CD4-positive, alpha-beta T cell treated with Interferon alpha-2 for 1 hour (primary cell): ENCODE measurements at regions not wholly inside any gene's neighbourhood (a gene's known extent, or its start where the extent isn't known, plus 50 kb on each side); places are given as distances from the start of the nearest gene placed in this dataset.

ENCODE experiments used
- DNase-seq, 2 donors: peaks; one replicate each; pipeline ENCODE4 v3.0.0-alpha.2; 2020 to 2022

DNA sequence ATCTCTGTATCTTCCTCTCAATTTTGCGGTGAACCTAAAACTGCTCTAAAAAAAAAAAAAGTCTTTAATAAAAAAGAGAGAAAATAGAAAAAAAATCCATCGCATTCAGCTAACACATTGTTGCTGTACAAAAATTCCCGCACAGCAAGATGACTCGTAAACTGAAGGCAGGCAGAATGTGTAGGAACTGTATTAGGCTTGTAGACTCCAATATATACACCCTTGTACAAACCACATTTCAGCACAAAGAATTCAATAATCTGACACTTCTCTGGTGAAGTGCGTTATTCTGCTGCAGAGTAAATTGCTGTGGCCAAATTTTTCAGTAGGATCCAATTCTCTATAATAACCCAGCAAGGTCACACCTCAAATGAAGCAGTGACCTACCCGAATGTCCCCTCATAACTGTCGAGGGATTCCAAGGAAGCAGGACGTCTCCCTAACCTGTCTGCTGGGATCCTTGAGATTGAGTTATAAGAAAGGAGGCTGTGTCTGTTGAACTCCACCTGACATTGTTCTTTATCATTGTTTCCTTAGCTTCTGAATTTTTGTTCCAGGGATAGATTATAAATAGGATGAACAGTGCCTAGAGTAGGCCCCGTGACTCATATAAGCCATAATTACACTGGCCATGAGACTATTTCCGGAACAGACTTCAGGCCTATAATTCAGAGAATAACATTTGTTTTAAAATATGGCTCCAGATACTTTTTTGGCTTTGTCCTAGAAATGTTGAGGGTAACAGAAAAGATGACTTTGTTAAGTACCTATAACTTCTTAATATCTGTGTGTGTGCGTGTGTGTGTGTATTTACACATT is 348.3 kb downstream of the PCDH7 start:
- DNase-seq: no peak

DNA sequence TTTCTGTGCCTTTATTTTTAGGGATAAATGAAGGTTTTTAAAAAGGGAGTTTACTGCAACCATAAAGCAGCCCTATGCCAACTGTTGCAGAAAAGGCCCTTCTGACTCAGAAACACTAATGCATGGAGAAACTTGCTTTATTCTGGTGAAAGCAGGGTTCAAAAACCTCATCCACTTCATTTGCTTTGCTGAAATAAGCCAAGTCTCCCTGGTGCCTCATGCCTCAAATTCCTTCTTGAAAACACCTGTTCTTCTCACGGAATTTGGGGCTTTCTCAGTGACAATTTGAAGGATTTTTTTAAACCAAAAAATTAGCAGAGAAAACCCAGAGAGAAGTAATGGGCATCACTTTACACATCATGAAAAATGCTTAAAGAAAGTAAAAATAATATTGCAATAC is 349.0 kb downstream of the PCDH7 start:
- DNase-seq: no peak

DNA sequence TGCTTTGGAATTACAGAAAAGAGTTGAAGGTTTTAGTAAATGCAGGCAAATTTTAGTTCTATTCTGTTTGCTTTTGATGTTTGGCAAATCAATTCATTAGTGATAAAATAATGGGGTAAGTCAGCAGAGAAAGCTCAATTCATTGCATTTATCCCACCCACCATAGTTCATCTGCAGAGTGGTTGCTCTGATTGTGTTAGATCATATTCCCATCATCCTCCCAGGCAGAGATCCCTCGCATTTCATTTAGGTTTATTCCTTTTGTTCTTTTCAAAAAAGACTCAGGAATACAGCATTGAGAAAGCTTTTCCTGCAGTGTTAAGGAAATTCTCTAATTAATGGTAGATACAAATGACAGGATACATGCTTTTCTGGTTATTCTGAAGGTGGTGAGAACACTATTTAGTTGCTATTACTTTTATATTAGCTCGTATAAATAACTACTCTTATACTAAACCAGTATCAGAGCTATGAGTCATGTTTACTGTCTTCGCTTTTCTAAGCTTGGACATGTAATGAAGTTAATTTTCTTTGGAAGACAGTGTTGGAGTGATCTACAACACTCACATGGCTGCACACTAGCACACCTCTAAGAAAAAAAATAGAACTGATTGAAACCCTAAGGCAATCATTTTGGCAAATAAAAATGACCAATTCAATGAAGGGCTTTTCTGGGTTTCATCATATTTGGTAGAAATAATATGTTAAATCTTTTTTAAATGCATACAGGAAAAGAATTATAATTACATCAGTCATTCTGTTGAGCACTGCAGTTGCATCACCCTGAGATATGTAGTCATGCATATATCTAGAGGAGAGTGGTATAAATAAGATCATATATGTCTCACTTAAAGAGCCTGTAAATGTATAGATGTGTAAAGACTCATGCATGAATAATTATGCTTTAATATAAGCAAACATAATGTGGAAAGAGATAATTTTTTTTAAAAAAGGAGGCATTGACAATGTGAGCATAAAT is 351.6 kb downstream of the PCDH7 start:
- DNase-seq: no peak

DNA sequence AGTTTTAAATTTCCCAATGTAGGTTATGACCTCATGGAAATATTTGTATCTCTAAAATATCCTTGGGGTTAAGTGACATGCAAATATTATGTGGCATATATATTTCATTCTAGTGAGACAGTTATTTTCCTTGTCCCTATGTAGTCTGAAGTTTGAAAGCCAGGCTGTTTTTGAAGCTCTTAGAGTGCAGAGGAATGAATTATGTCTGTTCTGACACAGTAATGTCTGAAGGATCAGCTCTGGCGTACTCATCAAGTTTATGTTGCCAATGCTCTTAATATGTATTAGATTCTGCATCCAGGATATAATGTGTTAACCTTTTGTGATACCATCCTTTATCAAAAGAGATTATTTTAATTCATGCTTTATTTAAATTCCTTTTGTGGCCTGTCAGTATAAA is 355.8 kb downstream of the PCDH7 start:
- no peak for DNase-seq

DNA sequence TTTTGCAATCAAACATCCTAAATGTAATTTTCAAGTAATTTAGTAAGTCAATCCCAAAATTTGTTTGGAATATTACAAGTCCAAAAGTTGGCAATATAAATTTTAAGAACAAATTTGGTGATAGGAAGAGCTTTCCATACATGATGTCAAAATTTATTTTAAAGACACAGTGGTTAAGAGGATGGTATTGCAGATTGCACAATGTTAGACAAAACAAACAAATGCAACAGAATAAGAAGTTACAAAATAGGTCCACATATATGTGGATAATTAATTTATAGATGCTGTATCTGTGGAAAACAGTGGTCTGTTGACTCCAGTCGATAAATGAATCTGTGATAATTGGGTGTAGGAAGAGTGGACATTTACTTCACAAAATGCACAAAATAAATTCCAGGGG is 358.5 kb downstream of the PCDH7 start:
- DNase-seq: no peak

DNA sequence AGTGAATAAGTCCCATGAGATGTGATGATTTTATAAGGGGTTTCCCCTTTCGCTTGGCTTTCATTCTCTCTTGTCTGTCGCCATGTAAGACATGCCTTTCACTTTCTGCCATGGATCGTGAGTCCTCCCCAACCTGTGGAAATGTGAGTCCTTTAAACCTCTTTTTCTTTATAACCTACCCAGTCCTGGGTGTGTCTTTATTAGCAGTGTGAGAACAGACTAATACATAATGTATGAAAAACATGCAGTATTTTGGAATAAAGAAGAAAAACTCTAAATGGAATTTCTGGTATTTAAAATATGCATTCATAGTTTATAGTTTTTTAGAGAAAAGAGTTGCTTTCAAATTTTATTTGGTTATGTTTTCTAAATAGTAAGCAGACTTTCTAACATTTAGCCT is 360.7 kb downstream of the PCDH7 start:
- no peak for DNase-seq

DNA sequence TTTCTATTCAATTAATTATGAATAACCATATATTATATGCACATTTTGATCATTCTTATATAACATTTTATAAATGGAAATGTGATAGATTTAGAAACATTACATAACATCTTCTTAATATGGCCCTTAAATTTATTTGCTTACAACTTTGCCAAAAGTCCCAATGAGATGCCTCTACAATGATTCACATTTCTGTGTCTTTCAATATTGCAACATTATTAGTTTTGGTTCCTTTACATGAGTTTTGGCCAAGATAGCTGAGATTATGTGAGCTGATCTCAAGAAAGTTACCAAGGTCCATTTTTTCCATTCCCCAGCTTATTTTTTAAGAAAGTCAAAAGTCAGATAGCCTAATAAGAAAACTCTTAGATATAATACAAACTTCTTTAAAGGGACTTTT is 361.2 kb downstream of the PCDH7 start:
- no peak for DNase-seq

DNA sequence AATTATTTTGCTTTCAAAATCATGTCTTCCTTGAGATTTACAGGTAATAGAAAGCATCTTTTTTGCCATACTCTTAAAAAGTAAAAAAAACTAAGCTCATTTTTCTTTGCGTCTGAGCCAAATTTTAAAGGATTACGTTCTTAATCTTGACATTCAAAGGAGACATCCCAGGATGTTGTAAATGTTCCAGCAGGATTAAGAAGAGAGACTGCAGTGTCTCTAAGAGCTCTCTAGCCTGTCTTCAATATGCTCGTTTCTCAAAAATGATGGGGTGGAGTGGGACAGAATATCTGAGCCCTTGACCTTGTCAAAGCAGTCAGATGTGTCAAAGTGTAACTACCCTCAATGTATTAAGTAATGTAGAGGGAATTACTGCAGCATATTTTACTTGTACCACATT is 363.3 kb downstream of the PCDH7 start:
- no peak for DNase-seq

DNA sequence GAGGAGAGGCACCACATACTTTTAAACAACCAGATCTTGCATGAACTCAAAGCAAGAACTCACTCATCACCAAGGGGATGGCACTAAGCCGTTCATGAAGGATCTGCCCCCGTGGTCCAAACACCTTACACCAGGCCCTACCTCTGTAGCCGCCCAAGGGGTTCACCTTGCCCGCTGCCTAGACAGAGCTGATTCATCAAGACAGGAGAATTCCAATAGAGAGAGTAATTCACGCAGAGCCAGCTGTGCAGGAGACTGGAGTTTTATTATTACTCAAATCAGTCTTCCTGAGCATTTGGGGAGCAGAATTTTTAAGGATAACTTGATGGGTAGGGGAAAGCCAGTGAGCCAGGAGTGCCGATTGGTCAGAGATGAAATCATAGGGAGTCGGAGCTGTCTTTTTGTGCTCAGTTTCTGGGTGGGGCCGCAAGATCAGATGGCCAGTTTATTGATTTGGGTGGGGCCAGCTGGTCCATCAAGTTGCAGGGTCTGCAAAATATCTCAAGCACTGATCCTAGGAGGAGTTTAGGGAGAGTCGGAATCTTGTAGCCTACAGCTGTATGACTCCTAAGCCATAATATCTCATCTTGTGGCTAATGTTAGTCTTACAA is 364.7 kb downstream of the PCDH7 start:
- DNase-seq: no peak

DNA sequence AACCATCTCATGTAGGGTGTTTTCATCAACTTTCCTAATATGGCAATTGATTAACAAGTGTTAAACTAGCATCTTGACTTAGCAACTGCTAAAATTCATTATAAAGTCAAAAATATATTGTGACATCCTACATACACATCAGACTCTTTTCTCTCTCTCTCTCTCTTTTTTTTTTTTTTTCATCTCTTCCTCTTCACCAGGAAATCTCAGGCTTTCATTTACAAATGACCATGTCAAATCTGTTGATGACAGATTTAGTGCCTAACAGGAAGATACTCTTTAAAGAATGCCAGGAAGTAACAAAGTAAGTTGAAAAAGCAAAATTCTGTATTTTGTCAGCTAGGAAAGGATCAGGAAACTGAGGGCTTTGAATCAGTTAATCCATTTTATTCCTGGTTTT is 365.5 kb downstream of the PCDH7 start:
- no peak for DNase-seq

DNA sequence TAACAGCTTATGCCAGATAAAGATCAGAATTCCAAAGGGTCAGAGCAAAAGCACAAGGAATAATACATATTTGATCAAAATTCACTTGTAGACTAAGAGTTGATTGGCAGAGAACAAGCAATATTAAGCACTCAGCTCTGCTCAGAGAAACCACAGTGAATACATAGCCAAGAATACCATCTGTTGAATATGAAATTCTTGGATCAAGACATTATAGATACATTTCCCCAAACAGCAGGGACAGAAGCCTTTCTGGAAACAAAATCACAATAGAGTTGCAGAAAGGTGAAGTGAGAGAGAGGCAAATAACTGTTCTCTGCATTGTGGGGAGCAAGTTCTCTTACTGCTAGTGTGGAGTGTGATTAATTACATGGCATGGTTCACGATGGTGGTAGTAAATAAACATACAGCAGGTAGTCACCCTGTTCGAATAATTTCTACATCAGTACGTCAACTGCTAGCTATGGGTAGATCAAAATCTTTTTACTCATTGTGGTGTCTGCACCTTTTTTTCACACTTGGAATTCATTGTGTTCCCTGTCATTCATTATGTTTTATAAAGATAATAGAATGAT is 366.7 kb downstream of the PCDH7 start:
- DNase-seq: no peak

DNA sequence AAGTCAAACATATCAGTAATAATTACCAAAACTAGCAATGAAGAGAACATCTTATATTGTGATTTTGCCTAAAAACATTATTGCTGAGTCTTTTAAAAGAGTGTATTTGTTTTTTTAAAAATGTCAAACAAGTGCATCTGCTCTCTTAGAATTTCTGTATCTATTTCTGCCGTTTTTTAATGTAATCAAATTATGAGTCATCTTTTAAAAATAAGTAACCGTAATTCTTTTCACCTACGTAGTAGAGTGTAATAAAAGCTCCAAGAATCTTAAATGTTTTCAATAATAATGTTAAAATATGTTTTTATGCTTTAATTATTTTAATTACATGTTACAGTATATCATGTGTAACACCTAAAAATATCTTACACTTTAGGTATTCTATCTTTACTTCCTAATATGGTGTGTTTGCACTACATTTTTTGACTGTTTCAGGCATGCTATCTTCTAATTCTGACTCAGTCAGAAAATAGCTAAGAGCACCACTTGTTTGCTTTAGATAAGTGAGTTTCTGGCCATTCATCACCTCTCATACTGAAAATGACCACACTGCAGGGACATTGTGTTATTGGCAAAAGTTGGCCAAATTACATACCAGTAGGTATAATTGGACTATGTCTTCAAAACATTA is 368.5 kb downstream of the PCDH7 start:
- DNase-seq: no peak

DNA sequence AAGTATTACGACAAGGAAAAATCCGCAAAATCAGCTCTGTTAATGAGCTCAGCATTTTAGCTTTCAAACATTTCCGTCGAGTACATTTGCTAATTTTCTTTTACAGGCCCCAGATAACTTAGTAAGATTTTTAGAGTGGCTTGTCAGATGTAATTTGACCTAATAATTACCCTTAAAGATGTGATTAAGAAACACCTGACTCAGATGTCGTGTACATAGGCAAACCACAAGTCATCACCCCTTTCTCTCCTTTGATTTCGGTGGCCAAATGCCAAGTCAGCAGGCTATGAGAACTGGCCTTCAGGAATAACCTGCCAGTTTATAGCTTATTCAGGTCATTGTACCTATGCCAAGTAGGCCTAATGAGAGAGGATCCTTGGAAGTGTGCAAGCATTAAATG is 369.6 kb downstream of the PCDH7 start:
- DNase-seq: no peak

DNA sequence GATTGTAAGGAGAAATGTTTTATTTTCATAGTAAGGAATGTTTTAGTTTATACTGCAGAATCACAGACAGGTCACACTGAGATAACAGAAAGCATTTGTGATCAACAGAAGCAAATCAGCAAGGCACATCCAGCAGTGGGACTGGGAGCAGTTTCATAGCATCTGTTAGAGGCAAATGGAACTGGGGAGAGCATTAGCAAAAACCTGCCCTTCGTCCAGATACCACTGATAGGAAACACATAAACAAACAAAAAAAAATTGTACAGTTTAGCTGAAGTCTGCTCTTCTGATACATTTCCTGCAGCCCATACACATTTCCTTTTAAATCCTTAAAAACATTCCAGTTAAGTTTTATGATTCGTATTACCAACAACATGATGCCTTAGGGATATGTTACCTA is 374.3 kb downstream of the PCDH7 start:
- DNase-seq: no peak

DNA sequence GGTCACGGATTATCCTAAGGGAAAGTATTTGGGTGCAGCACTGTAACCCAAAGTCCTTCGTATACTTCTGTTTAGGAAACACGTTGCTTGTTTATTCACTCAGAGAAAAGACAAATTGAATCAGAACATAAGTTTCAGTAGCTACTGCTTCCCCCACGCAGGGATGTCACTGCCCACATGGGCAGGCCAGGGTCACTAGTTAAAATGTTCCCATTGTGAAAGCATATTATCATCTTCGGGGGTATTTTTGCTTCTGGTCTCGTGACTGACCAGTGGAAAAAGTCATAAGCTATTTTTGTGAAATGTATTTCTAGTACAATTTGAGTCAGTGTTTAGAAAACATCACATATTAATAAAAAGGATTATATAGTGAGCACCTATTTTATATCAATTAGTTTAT is 377.8 kb downstream of the PCDH7 start:
- DNase-seq: no peak

DNA sequence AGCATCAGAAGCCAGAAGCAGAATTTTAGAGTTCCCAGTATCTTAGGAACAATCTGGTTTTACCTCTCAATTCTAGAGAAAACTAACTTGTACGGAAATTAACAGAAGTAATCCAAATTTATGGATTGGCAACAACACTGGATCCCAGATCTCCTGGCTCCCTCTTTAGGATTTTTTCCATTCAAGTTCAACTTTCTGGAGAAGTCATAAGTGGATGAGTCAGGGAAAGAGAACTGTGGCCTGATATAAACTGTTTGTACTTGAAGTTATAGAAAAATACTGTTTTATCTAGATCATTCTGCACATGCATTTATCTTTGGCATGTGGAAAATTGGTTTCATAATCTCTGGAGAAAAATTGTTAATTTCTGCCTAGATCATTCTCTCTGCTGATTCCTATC is 380.4 kb downstream of the PCDH7 start:
- no peak for DNase-seq

DNA sequence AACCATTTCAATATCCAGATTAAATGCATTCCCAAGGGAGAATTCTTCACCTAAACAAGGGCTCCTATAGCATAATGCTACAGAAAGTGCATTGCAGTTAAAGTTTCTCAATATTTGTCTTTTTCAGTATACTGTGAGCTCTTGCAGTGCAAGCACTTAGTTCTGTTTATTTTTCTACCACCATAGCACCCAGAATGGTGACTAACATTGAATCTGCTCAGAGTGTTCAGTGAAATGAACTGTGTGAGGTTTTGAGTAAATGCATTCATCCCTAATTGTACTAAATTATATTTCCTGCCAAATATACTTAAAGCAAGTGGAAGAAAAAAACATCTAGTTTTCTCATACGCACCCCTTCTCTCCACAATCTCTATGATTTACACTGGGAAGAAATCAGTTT is 383.9 kb downstream of the PCDH7 start:
- no peak for DNase-seq

DNA sequence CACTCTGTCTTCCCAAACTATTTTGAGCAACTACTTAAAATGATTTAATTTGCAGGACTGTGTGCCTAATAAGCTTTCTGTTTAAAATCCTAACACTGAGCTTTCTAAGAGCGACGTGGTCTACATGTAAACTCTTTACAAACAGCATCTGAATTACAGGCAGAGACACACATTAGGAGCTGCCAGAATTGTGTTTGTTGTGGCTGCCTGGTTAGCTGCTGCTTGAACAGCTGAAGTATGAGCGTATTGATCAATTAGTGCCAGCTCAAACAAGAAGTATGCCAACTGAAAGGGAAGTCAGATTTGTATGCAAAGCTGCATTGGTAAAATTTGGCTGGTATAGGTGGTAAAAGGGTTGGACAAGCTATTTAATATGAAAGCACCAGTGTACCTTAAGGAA is 384.4 kb downstream of the PCDH7 start:
- no peak for DNase-seq

DNA sequence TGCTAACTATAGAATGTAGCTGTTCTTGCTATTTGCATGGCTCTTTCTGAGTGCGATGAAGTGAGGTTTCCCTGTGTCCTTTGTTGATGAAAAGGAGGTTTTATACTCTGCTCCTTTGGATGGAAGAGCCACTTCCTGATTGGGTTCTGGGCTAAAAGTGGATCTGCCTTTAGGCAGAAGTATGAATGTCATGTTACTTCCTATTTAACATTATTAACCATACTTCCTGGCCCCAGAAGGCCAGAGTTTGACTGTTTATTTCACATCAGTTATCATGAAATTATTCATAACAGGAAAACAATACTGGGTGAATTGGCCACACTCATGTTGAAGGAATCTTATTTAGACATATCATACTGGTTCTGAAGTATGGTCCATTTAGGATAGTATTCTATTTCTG is 386.2 kb downstream of the PCDH7 start:
- no peak for DNase-seq

DNA sequence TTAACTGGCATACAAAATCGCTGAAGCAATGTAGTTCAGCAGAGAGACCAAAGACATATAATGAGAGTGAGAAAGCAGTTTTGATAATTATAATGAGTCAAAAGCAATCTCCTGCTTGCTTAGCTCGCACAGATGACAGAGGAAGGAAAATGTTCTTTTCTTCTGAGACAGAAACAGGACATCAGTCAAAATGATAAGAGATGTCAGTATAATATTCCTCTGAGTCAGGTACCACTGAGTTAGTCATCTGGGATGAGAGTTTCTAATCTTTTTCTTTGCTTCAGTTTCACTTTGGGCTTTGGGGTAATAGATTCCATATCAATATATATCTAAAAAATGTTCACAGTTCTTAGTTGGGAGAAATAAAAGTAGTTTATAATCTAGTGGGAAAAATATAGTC is 387.2 kb downstream of the PCDH7 start:
- no peak for DNase-seq

DNA sequence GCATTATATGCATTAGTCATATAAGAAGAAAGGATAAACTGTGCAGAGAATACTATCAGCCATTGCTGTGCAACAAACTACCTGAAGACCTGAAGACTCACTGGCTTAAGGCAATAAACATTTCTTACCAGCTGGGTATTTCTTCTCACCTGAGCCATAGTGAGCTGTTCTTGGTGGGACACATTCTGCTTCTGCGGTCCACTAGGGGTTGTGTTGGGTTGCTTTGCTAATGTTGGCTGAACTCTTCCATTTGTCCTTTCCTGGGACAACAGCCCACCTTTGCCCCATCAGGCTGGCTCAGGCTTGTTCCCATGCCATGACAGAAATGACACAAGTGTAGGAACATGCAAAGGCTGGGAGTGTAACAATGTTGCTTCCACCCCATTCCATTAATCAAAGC is 388.6 kb downstream of the PCDH7 start:
- no peak for DNase-seq

DNA sequence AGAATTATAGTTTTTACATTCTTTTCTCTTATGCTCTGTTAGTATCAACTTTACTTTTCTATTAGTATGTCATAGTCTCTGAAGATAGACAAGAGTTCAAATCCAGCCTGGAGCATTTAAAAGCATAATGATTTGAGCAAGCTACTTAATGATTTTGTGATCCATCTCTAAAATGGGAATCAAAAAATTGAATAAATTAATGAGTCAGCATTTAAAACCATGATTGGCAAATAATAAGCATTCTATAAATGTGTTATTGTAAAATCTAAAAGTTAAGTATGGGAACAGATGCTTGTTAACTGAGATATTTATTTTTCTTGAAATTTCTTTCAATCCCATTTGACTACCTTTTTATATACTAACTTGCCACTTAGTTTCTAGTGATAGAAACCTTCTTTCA is 391.6 kb downstream of the PCDH7 start:
- no peak for DNase-seq

DNA sequence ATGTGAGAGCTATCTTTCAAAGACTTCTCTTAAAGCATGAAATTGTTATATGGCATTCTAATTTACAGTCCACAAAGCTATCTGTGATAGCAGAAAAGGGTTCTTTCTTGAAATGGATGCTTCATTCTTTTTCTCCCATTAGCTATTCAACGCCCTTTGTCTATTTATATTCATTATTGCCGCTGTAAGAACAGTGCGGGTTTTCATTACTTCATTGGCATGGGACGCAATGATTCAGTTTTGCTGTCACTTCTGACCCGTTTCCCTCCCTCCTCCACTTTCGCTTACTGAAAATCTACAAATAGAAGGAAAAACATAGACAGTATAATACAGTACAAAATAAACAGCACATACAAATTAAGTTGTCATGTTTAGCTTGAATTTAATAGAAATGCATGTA is 394.6 kb downstream of the PCDH7 start:
- no peak for DNase-seq
